HEK293 (cell line): ENCODE measurements at regions not wholly inside any gene's neighbourhood (a gene's known extent, or its start where the extent isn't known, plus 50 kb on each side); places are given as distances from the start of the nearest gene placed in this dataset.

ENCODE experiments used
- CTCF ChIA-PET: fragments of 350-600 bp; formaldehyde crosslinking; extraction: SDS; loops from one replicate; lab custom pipeline; 2021; ENCODE audit warnings: antibody characterized with exemption; lab: Yijun Ruan, JAX
- POLR2A ChIA-PET: fragments of 300-600 bp; formaldehyde crosslinking; extraction: SDS; loops from one replicate; lab custom pipeline; 2020; ENCODE audit warnings: antibody characterized with exemption, inconsistent platforms; lab: Yijun Ruan, JAX
- H3K27ac ChIP-seq: fragments of 200-500 bp; sonication (Bioruptor generic); 2 replicates; pipeline ENCODE4 v1.5.1; 2014; ENCODE audit warnings: low read depth, low read length, control low read depth, inconsistent platforms; ENCODE audit errors: extremely low read depth
- H3K36me3 ChIP-seq, 2 experiments: fragments of 200-500 bp in 1 of 2; sonication (Bioruptor generic) in 1 of 2; 1 replicate in 1 of 2; 2 replicates in 1 of 2; pipeline ENCODE4 v1.5.1; 2014 to 2017; ENCODE audit warnings: inconsistent platforms in 2 of 2, low read length in 2 of 2; ENCODE audit not compliant: control insufficient read depth in 2 of 2, insufficient read depth in 1 of 2
- H3K4me1 ChIP-seq: fragments of 200-500 bp; sonication (Bioruptor generic); 2 replicates; pipeline ENCODE4 v1.5.1; 2014; ENCODE audit warnings: mild to moderate bottlenecking, low read length, inconsistent platforms; ENCODE audit not compliant: control insufficient read depth, insufficient read depth
- H3K4me3 ChIP-seq: 2 replicates; pipeline ENCODE4 v1.5.1; 2011; ENCODE audit warnings: low read depth, mild to moderate bottlenecking, control low read depth, low read length, moderate library complexity
- H3K9me3 ChIP-seq: fragments of 200-500 bp; sonication (Bioruptor generic); 2 replicates; pipeline ENCODE4 v1.5.1; 2014; ENCODE audit warnings: low read depth, low read length, inconsistent platforms; ENCODE audit not compliant: control insufficient read depth, insufficient read depth
- FEZF1 ChIP-seq: fragments of 450-650 bp; formaldehyde crosslinking; IDR thresholded peaks from 2 replicates; pipeline ENCODE4 v1.5.1; 2016; ENCODE audit warnings: missing biosample characterization, missing genetic modification characterization
- KLF16 ChIP-seq: fragments of 450-650 bp; formaldehyde crosslinking; IDR thresholded peaks from 2 replicates; pipeline ENCODE4 v1.5.1; 2017; ENCODE audit warnings: missing biosample characterization, missing genetic modification characterization
- KLF9 ChIP-seq: fragments of 450-650 bp; formaldehyde crosslinking; IDR thresholded peaks from 2 replicates; pipeline ENCODE4 v1.5.1; 2016; ENCODE audit warnings: missing biosample characterization, missing genetic modification characterization, low read depth
- TRIM28 ChIP-seq: IDR thresholded peaks from 2 replicates; pipeline ENCODE4 v1.6.1; 2011; ENCODE audit warnings: low read length, control low read depth, borderline replicate concordance
- ZFHX2 ChIP-seq: fragments of 450-650 bp; formaldehyde crosslinking; conservative IDR thresholded peaks from 2 replicates; pipeline ENCODE4 v1.5.1; 2016; ENCODE audit warnings: missing biosample characterization, missing genetic modification characterization
- ZFP3 ChIP-seq: fragments of 450-650 bp; formaldehyde crosslinking; IDR thresholded peaks from 2 replicates; pipeline ENCODE4 v1.5.1; 2016; ENCODE audit warnings: low read depth, missing biosample characterization, missing genetic modification characterization
- ZNF132 ChIP-seq: fragments of 450-650 bp; formaldehyde crosslinking; IDR thresholded peaks from 2 replicates; pipeline ENCODE4 v1.5.1; 2017; ENCODE audit warnings: missing biosample characterization, missing genetic modification characterization, borderline replicate concordance
- ZNF169 ChIP-seq: fragments of 450-650 bp; formaldehyde crosslinking; IDR thresholded peaks from 2 replicates; pipeline ENCODE4 v1.5.1; 2016; ENCODE audit warnings: missing biosample characterization, missing genetic modification characterization
- ZNF214 ChIP-seq: fragments of 450-650 bp; formaldehyde crosslinking; IDR thresholded peaks from 2 replicates; pipeline ENCODE4 v1.5.1; 2017; ENCODE audit warnings: missing biosample characterization, mild to moderate bottlenecking, missing genetic modification characterization, borderline replicate concordance
- ZNF248 ChIP-seq: fragments of 450-650 bp; formaldehyde crosslinking; IDR thresholded peaks from 2 replicates; pipeline ENCODE4 v1.5.1; 2017; ENCODE audit warnings: missing biosample characterization, missing genetic modification characterization
- ZNF266 ChIP-seq: fragments of 450-650 bp; formaldehyde crosslinking; IDR thresholded peaks from 2 replicates; pipeline ENCODE4 v1.5.1; 2016; ENCODE audit warnings: missing biosample characterization, missing genetic modification characterization, low read depth
- ZNF37A ChIP-seq: fragments of 450-650 bp; IDR thresholded peaks from 2 replicates; pipeline ENCODE4 v1.5.1; 2018; ENCODE audit warnings: missing biosample characterization, missing genetic modification characterization
- ZNF521 ChIP-seq: fragments of 450-650 bp; formaldehyde crosslinking; IDR thresholded peaks from 2 replicates; pipeline ENCODE4 v1.5.1; 2017; ENCODE audit warnings: missing biosample characterization, mild to moderate bottlenecking, missing genetic modification characterization
- ZNF558 ChIP-seq: fragments of 450-650 bp; formaldehyde crosslinking; IDR thresholded peaks from 2 replicates; pipeline ENCODE4 v1.5.1; 2016; ENCODE audit warnings: missing biosample characterization, missing genetic modification characterization
- ZNF560 ChIP-seq: fragments of 450-650 bp; formaldehyde crosslinking; IDR thresholded peaks from 2 replicates; pipeline ENCODE4 v1.5.1; 2017; ENCODE audit warnings: missing biosample characterization, missing genetic modification characterization, borderline replicate concordance
- ZNF658 ChIP-seq: fragments of 450-650 bp; formaldehyde crosslinking; IDR thresholded peaks from 2 replicates; pipeline ENCODE4; 2016; ENCODE audit warnings: missing biosample characterization, missing genetic modification characterization
- TF ChIP-seq, protein P1 (sequence below): fragments of 450-650 bp; formaldehyde crosslinking; IDR thresholded peaks from 2 replicates; pipeline ENCODE4 v1.5.1; 2016; ENCODE audit warnings: missing biosample characterization, missing genetic modification characterization
- TF ChIP-seq, protein P2 (sequence below): fragments of 450-650 bp; formaldehyde crosslinking; IDR thresholded peaks from 2 replicates; pipeline ENCODE4 v1.5.1; 2016; ENCODE audit warnings: missing biosample characterization, missing genetic modification characterization
- TF ChIP-seq, protein P3 (sequence below): fragments of 450-650 bp; IDR thresholded peaks from 2 replicates; pipeline ENCODE4 v1.5.1; 2018; ENCODE audit warnings: missing biosample characterization, missing genetic modification characterization
- TF ChIP-seq, protein P4 (sequence below): fragments of 450-650 bp; formaldehyde crosslinking; IDR thresholded peaks from 2 replicates; pipeline ENCODE4 v1.5.1; 2016; ENCODE audit warnings: missing biosample characterization, missing genetic modification characterization

DNA sequence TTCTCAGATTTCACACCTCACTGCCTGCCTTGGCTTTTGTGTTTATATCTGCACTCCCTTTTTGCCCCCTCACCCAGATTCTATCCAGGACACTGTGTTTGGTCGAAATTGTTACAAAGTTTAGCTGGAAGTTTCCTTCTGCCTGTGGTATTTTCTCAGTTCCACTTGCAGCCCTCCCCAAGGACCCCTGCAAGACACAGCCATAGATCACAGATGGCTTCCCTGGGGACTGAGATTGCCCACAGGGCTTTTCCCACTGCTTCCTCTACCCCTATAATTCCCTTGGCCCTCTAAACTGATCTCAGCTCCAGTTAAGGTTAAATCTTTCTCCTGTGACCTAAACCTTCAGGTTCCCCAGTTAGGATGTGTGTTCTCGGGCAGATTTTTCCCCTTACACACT is 146.1 kb upstream of the C11orf87 start:
- H3K27ac ChIP-seq: no peak overlapping the region
- POLR2A ChIA-PET: no interaction called here

DNA sequence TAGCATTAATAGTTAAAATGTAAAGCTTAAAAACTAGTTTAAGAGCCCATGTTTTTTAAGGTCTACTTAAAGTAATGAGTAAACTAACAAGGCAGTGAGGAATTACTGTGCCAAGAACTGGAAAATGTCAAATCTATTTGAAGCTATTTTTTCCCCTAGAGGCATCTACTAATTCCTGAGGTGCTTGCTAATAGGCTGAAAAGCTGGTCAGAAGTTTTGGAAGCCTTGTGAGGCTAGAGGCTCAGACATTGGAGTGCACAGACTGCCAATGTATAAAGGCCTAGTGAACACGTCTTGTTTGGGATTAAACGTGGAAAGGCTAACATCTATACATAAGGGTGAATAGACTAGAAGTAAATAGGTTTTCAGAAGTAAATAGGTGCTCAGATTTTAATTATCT is 136.5 kb upstream of the C11orf87 start:
- Histone ChIP-seq H3K27ac (no peak overlapping the region), H3K4me3 (no peak overlapping the region), H3K36me3 (no peaks in the 10 kb centered on the region), H3K4me1 (no peaks in the 10 kb centered on the region), H3K9me3 (no peaks in the 10 kb centered on the region)
- ChIA-PET POLR2A (no interaction called here), CTCF (no interaction called here)
- no peak for TF ChIP-seq FEZF1 (tag by site-specific recombination)

More for the DNA sequence above, 146.1 kb upstream of the C11orf87 start:
- TF ChIP-seq ZNF521 (tag by site-specific recombination) (no peak), ZNF214 (no peak), TRIM28 (no peak), ZFP3 (tag by site-specific recombination) (no peak)
- TF ChIP-seq, protein P1, sequence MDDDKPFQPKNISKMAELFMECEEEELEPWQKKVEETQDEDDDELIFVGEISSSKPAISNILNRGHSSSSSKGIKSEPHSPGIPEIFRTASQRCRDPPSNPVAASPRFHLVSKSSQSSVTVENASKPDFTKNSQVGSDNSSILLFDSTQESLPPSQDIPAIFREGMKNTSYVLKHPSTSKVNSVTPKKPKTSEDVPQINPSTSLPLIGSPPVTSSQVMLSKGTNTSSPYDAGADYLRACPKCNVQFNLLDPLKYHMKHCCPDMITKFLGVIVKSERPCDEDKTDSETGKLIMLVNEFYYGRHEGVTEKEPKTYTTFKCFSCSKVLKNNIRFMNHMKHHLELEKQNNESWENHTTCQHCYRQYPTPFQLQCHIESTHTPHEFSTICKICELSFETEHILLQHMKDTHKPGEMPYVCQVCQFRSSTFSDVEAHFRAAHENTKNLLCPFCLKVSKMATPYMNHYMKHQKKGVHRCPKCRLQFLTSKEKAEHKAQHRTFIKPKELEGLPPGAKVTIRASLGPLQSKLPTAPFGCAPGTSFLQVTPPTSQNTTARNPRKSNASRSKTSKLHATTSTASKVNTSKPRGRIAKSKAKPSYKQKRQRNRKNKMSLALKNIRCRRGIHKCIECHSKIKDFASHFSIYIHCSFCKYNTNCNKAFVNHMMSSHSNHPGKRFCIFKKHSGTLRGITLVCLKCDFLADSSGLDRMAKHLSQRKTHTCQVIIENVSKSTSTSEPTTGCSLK: no peak
- TF ChIP-seq, protein P2, sequence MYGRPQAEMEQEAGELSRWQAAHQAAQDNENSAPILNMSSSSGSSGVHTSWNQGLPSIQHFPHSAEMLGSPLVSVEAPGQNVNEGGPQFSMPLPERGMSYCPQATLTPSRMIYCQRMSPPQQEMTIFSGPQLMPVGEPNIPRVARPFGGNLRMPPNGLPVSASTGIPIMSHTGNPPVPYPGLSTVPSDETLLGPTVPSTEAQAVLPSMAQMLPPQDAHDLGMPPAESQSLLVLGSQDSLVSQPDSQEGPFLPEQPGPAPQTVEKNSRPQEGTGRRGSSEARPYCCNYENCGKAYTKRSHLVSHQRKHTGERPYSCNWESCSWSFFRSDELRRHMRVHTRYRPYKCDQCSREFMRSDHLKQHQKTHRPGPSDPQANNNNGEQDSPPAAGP (tag by site-specific recombination): no peak
- TF ChIP-seq, all 188 proteins: peak for 0
- no peaks in the 10 kb centered on the region for H3K36me3 ChIP-seq
- no peaks in the 10 kb centered on the region for H3K4me1 ChIP-seq
- H3K4me3 ChIP-seq: no peak overlapping the region
- CTCF ChIA-PET: interaction anchor here (0.7 kb wide), 1 partner anchor 438 kb away, joined by 3 read pairs; no protein-coding TSS in a partner anchor
- no peaks in the 10 kb centered on the region for H3K9me3 ChIP-seq

DNA sequence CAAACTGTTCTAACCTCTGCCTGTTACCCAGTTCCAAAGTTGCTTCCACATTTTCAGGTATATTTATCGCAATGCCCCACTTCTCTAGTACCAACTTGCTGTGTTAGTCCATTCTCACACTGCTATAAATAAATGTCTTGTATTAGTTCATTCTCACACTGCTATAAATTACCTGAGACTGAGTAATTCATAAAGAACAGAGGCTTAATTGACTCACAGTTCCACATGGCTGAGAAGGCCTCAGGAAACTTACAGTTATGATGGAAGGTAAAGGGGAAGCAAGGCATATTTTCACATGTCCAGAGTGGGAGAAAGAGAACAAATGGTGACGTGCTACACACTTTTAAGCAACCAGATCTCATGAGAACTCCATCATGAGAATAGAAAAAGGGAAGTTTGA is 130.4 kb upstream of the C11orf87 start:
- ChIA-PET POLR2A (no interaction called here), CTCF (no interaction called here)
- Histone ChIP-seq H3K27ac (no peak overlapping the region), H3K36me3 (no peaks in the 10 kb centered on the region), H3K4me1 (no peaks in the 10 kb centered on the region), H3K9me3 (no peaks in the 10 kb centered on the region), H3K4me3 (no peak overlapping the region)
- TF ChIP-seq ZNF560 (no peak), KLF9 (tag by site-specific recombination) (no peak), KLF16 (tag by site-specific recombination) (no peak), ZFHX2 (tag by site-specific recombination) (no peak), ZNF266 (no peak), ZNF132 (tag by site-specific recombination) (no peak), ZNF658 (no peak), ZNF37A (no peak), ZNF248 (no peak), ZNF169 (tag by site-specific recombination) (no peak), ZNF558 (no peak)
- TF ChIP-seq, protein P3, sequence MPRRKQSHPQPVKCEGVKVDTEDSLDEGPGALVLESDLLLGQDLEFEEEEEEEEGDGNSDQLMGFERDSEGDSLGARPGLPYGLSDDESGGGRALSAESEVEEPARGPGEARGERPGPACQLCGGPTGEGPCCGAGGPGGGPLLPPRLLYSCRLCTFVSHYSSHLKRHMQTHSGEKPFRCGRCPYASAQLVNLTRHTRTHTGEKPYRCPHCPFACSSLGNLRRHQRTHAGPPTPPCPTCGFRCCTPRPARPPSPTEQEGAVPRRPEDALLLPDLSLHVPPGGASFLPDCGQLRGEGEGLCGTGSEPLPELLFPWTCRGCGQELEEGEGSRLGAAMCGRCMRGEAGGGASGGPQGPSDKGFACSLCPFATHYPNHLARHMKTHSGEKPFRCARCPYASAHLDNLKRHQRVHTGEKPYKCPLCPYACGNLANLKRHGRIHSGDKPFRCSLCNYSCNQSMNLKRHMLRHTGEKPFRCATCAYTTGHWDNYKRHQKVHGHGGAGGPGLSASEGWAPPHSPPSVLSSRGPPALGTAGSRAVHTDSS: no peak
- TF ChIP-seq, protein P4, sequence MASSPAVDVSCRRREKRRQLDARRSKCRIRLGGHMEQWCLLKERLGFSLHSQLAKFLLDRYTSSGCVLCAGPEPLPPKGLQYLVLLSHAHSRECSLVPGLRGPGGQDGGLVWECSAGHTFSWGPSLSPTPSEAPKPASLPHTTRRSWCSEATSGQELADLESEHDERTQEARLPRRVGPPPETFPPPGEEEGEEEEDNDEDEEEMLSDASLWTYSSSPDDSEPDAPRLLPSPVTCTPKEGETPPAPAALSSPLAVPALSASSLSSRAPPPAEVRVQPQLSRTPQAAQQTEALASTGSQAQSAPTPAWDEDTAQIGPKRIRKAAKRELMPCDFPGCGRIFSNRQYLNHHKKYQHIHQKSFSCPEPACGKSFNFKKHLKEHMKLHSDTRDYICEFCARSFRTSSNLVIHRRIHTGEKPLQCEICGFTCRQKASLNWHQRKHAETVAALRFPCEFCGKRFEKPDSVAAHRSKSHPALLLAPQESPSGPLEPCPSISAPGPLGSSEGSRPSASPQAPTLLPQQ: no peak
